ENCODE measurements at regions not wholly inside any gene's neighbourhood (a gene's known extent, or its start where the extent isn't known, plus 50 kb on each side); places are given as distances from the start of the nearest gene placed in this dataset.

- no peak for TF ChIP-seq CTCF (IDR thresholded peaks at IDR 0.05)
- TF ChIP-seq POLR2A (IDR thresholded peaks at IDR 0.05): no peak
Measured at GRCh38 chr11:92703449-92703830, 266.0 kb upstream of the MTNR1B start.

Measured in heart left ventricle (tissue), 13 donors.